GM20431 (cell line): ENCODE measurements at regions not wholly inside any gene's neighbourhood (a gene's known extent, or its start where the extent isn't known, plus 50 kb on each side); places are given as distances from the start of the nearest gene placed in this dataset.
"Not testable (repeated sequence)": the region's sequence is repeated elsewhere in the genome, so short reads cannot be mapped to it uniquely, and the experiment has no call there.

ENCODE experiments used
- in situ Hi-C: fragments of 300-500 bp; cut with MseI, MboI; formaldehyde crosslinking; loops from one replicate; pipeline ENCODE4 v1.15.0; 2020; ENCODE audit warnings: low sequenced_read_pairs; ENCODE audit not compliant: unreplicated experiment

- in situ Hi-C loops, result not testable (repeated sequence)
Observed at GRCh38 chr1:25171013-25171412, 61.3 kb downstream of the SYF2 start.

GRCh38 chr1:25170439-25170838 is 61.9 kb downstream of the SYF2 start:
- in situ Hi-C loops, result no loop called here

DNA sequence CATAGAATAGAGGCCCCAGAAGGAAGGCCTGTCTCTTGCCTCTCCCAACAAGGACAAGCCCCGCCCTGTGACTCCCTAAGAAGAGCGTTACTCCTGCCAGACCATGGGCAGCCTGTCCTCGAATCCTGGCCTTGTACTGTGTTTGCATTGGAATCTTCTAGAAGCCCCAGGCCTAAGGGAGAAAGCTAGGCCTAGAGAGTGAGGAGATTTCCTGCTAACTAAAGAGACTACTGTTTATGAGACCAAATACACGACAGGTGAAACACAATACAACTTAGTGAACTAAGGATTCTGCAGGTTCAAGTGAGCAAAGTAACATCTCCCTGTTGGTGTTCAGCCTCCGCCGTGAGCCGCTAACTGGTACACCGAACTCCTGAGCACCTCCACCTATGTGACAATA is 62.7 kb downstream of the SYF2 start:
- in situ Hi-C loops, result no loop called here

GRCh38 chr1:25169168-25169567 is 63.1 kb downstream of the SYF2 start:
- in situ Hi-C loops, result no loop called here

GRCh38 chr1:25168193-25169071 is 63.9 kb downstream of the SYF2 start:
- in situ Hi-C loops, result no loop called here

GRCh38 chr1:25167269-25168192 is 64.8 kb downstream of the SYF2 start:
- in situ Hi-C loops, result no loop called here

DNA sequence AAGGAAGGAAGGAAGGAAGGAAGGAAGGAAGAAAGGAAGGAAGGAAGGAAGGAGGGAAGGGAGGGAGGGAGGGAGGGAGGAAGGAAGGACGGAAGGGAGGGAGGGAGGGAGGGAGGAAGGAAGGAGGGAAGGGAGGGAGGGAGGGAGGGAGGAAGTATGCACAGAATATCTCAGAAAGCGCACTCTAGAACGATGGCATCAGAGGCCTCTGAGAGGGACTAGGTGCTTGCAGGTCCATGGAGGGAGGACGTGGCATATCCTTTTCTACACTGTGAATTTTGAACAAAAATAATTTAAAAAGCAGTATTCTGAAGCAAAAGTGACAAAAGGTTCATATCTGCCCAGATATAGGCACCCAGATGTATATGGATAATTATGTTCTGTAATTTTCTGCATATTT is 65.5 kb downstream of the SYF2 start:
- in situ Hi-C loops, result no loop called here

DNA sequence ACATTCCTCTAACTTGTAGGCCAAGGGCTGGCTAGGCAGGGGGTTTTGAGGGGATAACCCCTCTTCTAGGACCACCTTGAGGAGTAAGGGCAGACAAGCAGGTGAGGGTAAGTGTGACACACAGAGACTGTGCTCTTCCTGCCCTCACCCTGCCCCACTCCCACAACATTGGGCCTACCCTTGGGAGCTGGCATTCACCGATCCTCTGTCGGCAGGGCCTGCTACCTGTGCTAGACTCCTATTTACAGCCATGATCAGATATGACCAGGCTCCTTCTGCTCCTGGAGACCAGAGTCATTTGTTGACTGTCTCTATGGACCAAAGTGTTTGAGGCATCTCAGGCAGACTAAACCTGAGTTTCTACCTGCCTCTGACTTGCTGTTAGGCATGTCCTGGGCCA is 68.3 kb downstream of the SYF2 start:
- in situ Hi-C loops, result no loop called here

- in situ Hi-C loops, result no loop called here
Observed at GRCh38 chr1:25161981-25162380, 70.3 kb downstream of the SYF2 start.

GRCh38 chr1:25157846-25158245 is 74.5 kb downstream of the SYF2 start:
- in situ Hi-C loops, result no loop called here

DNA sequence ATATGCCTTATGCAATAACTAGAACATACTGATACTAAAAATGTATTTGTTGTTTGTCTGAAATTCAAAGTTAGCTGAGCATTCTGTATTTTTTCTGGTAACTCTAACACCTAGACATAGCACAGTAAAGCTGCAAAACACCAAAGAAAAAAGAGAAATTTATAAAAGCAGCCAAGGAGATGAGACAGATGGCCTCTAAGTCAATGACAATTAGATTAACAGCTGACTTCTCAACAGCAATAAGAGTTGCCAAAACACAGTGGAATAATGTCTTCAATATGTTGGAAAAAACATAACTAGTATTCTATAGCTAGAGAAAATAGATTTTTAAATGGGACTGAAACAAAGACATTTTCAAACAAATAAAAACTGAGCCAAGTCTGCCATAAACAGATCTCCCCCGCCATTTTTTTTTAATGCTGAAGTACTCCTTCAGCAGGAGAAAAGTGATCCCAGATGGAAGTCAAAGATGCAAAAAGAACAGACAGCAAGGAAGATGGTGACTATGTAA is 81.3 kb downstream of the SYF2 start:
- in situ Hi-C loops, result no loop called here

DNA sequence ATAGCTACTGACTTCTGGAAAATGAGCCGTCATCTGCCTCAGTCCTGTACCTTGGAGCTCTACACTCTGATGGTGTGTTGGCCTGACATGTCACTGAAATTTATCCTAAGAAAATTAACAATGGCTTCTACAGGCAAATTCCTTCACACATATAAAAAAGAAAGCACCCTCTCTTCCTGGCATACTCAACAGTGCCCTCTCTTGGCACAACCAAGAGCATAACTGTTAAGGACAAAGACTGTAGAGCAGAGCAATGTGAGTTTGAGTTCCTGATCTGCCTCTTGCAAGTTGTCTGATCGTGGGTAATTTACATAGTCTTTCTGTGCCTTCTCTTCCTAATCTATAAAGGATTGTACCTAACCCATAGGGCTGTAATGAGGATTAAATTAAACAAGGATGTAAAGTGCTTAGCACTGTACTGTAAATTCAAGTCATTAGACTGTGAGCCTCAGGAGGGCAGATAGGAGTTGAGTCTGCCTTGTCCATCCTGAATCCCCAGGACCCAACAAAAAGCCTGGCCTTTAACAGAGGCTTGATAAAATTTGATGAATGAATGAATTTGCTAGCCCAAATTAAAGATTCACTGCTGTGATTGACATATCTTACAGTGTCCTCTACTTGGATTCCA is 83.5 kb downstream of the SYF2 start:
- in situ Hi-C loops, result no loop called here

- in situ Hi-C loops, result no loop called here
Observed at GRCh38 chr1:25146451-25146855, 85.8 kb downstream of the SYF2 start.

GRCh38 chr1:25145775-25146393 is 86.4 kb downstream of the SYF2 start:
- in situ Hi-C loops, result no loop called here

DNA sequence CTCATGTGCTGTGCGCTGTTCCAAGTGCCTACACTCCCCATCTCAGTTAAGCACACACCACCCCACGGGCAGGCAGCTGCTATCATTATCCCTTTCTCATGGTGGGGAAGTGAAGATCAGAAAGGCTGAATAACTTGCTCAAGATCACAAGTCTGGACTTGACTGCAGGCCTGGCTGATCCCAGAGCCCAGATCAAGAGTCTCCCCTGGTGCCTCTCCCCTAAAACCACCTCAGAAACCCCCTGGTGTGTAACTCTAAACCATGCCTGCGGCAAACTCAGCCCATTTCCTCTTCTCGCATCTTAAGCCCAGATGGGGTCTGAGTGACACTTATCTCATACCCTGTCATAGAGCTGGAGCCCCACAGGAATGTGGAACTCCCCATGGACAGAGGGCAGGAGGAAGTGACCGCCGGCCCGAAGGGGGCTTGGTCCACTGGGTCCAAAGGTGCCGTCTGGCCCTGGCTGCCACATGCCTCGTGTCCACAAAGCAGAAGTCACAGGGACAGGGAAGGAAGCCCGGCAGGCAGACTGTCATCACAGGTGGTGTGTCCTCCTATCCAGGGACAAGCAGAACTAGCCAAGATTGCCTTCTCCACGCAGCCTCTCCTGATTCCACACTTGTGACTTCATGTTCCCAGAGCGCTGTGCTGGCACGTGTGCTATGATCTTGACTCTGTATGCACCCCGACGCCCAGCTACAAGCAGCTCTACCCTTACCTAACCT is 92.1 kb downstream of the SYF2 start:
- in situ Hi-C loops, result no loop called here

- in situ Hi-C loops, result no loop called here
Observed at GRCh38 chr1:25137521-25138395, 94.5 kb downstream of the SYF2 start.

- in situ Hi-C loops, result no loop called here
Observed at GRCh38 chr1:25137106-25137505, 95.2 kb downstream of the SYF2 start.

DNA sequence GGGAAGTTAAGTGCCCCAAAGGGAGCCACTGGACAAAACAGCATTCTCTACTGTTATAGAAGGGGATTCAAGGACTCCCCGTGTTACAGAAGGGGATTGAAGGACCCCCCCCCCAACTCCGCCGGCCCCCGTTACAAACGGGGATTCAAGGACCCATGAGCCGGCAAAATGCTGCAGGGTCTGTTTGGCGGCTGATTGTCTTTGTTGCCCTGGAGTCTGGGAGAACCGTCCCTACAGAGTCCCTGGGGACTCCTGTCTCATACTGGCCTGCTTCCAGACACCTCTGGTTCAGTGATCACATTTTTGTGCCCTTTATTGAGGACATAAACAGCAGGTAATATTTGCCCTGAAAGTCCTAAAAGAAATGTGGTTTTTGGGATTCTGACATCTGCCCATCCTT is 96.4 kb downstream of the SYF2 start:
- in situ Hi-C loops, result no loop called here
